ENCODE measurements at regions not wholly inside any gene's neighbourhood (a gene's known extent, or its start where the extent isn't known, plus 50 kb on each side); places are given as distances from the start of the nearest gene placed in this dataset.

DNA sequence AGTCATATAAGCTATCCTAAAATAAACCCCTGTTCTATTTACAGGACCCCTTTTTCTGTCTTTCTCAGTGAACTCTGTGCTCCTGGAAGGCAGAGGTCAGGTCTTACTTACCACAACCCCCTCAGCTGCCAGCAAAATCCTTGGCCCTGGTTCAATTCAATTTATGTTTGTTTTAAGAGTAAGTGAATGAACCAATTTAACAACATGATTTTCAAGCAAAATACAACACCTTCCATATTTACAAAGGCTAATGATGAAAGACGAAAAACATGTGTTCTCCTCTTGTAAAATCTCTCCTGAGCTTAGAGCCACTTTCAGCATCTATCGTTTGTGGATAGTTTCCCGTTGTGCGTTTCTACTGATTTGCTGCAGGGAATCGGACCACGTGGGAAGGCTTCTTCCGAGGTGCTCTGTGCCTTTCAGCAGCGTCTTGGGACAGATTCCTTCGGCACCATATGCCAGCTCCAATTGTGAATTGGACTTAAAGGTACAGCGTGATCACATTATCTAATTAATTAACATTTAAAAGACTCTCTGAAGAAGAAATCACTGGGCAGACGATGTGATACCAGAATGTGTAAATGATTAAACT, 411.7 kb downstream of the IRS2 start:
- DNase-seq (ENCODE audit: low spot score), result no peak
- POLR2A ChIA-PET (ENCODE audit: low non-redundant PET), result no interaction called here
- CTCF ChIA-PET, result interaction anchor here (0.7 kb wide), 1 partner anchor 468 kb away, joined by 3 read pairs; no protein-coding TSS in a partner anchor
- TF ChIP-seq, protein P1, sequence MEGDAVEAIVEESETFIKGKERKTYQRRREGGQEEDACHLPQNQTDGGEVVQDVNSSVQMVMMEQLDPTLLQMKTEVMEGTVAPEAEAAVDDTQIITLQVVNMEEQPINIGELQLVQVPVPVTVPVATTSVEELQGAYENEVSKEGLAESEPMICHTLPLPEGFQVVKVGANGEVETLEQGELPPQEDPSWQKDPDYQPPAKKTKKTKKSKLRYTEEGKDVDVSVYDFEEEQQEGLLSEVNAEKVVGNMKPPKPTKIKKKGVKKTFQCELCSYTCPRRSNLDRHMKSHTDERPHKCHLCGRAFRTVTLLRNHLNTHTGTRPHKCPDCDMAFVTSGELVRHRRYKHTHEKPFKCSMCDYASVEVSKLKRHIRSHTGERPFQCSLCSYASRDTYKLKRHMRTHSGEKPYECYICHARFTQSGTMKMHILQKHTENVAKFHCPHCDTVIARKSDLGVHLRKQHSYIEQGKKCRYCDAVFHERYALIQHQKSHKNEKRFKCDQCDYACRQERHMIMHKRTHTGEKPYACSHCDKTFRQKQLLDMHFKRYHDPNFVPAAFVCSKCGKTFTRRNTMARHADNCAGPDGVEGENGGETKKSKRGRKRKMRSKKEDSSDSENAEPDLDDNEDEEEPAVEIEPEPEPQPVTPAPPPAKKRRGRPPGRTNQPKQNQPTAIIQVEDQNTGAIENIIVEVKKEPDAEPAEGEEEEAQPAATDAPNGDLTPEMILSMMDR (conservative IDR thresholded peaks at IDR 0.05; ENCODE audit: low read depth), result no peak
- no peak overlapping the region for H3K27ac ChIP-seq

DNA sequence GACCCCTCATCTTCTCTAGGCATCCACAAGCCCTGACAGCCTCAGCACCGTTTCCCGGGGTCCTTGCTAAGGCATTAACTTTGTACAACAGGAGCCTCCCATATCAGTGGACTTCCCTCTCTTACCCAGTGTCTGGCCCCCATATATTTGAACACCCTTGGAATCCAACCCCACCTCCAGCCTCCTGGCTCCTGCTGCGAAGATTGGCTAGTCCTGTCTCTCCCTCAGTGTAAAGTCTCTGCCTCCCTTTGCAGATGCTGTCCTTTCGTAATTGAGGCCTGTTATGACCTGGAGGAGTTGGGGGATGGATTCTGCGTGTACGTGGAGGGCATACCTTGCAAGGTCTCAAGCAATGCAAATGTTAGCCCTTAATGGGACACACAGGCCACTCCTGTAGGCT, 413.7 kb downstream of the IRS2 start:
- CTCF ChIA-PET, result no interaction called here
- DNase-seq (ENCODE audit: low spot score), result no peak
- POLR2A ChIA-PET (ENCODE audit: low non-redundant PET), result no interaction called here
- no peak overlapping the region for H3K27ac ChIP-seq
- TF ChIP-seq, protein P1 (conservative IDR thresholded peaks at IDR 0.05; ENCODE audit: low read depth), result no peak

GRCh38 chr13:109371066-109371465, 415.3 kb downstream of the IRS2 start:
- no peak for DNase-seq (ENCODE audit: low spot score)
- CTCF ChIA-PET, result interaction anchor here (0.9 kb wide), 1 partner anchor 10 kb away, joined by 3 read pairs; no protein-coding TSS in a partner anchor
- no peak overlapping the region for H3K27ac ChIP-seq
- TF ChIP-seq, protein P1 (conservative IDR thresholded peaks at IDR 0.05; ENCODE audit: low read depth), result no peak
- POLR2A ChIA-PET (ENCODE audit: low non-redundant PET), result no interaction called here

DNA sequence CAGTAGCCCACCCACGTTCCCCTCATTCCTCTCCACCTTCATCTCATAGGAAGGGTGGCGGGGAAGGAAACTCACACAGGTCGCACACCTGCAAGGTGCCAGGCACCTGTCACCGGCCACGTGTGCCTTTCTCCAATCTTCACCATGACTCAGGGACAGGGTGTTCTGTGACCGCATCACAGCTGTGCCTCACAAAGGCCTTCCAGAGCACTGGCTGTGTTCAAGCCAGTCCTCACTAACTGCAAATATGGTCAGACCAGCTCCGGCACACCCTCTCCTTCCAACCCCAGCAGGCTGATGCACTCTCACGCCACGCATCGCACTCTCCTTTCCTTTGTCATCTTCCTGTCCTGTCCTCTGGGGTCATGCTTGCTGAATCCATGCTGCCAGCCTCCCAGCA, 415.9 kb downstream of the IRS2 start:
- DNase-seq (ENCODE audit: low spot score), result no peak
- TF ChIP-seq, protein P1 (conservative IDR thresholded peaks at IDR 0.05; ENCODE audit: low read depth), result no peak
- POLR2A ChIA-PET (ENCODE audit: low non-redundant PET), result no interaction called here
- CTCF ChIA-PET, result no interaction called here
- no peak overlapping the region for H3K27ac ChIP-seq

- DNase-seq (ENCODE audit: low spot score), result no peak
- TF ChIP-seq, protein P1 (conservative IDR thresholded peaks at IDR 0.05; ENCODE audit: low read depth), result no peak
- CTCF ChIA-PET, result no interaction called here
- H3K27ac ChIP-seq, result no peak overlapping the region
- POLR2A ChIA-PET (ENCODE audit: low non-redundant PET), result no interaction called here
These were observed 416.9 kb downstream of the IRS2 start for GRCh38 chr13:109369353-109370052.

GRCh38 chr13:109368230-109368629, 418.2 kb downstream of the IRS2 start:
- CTCF ChIA-PET, result no interaction called here
- no peak overlapping the region for H3K27ac ChIP-seq
- POLR2A ChIA-PET (ENCODE audit: low non-redundant PET), result no interaction called here
- TF ChIP-seq, protein P1 (conservative IDR thresholded peaks at IDR 0.05; ENCODE audit: low read depth), result no peak
- DNase-seq (ENCODE audit: low spot score), result no peak
